IPS-20b (cell line): ENCODE measurements at regions not wholly inside any gene's neighbourhood (a gene's known extent, or its start where the extent isn't known, plus 50 kb on each side); places are given as distances from the start of the nearest gene placed in this dataset.
A peak's percentile ranks its signal among the peaks of the same experiment; 100 is the strongest.

Experiments
- H3K27ac ChIP-seq: one replicate; pipeline ENCODE4 v1.5.1; 2013; ENCODE audit warnings: low read length
- H3K27me3 ChIP-seq: 2 replicates; pipeline ENCODE4 v1.6.1; 2013; ENCODE audit warnings: mild to moderate bottlenecking, low read length, inconsistent platforms; ENCODE audit not compliant: insufficient read depth
- H3K36me3 ChIP-seq: 2 replicates; pipeline ENCODE4 v1.6.1; 2013; ENCODE audit warnings: low read depth, mild to moderate bottlenecking, inconsistent platforms, low read length, moderate library complexity; ENCODE audit not compliant: insufficient read depth
- H3K4me1 ChIP-seq: 2 replicates; pipeline ENCODE4 v1.6.1; 2013; ENCODE audit warnings: mild to moderate bottlenecking, control low read depth, inconsistent platforms, low read length, moderate library complexity; ENCODE audit not compliant: insufficient read depth
- H3K4me3 ChIP-seq: 2 replicates; pipeline ENCODE4 v1.5.1; 2013; ENCODE audit warnings: mild to moderate bottlenecking, low read length, inconsistent platforms
- H3K9ac ChIP-seq: 2 replicates; pipeline ENCODE4 v1.6.1; 2013; ENCODE audit warnings: low read depth, mild to moderate bottlenecking, inconsistent platforms, low read length, moderate library complexity
- H3K9me3 ChIP-seq: 2 replicates; pipeline ENCODE4 v1.6.1; 2013; ENCODE audit warnings: mild to moderate bottlenecking, low read depth, low read length, inconsistent platforms; ENCODE audit not compliant: insufficient read depth

- Histone ChIP-seq H3K27ac (no peak overlapping the region), H3K4me3 (no peak overlapping the region), H3K27me3 (no peaks in the 10 kb centered on the region), H3K9ac (no peak overlapping the region), H3K4me1 (peaks cover 24% of the 10 kb centered on the region; the same call in 1 of the 2 replicates), H3K9me3 (no peaks in the 10 kb centered on the region), H3K36me3 (no peaks in the 10 kb centered on the region)
These were observed 116.0 kb upstream of the ARGLU1 start for GRCh38 chr13:106683918-106684317.

GRCh38 chr13:106683179-106683578, 115.2 kb upstream of the ARGLU1 start:
- Histone ChIP-seq H3K4me1 (peaks cover 24% of the 10 kb centered on the region; the same call in 1 of the 2 replicates), H3K9ac (no peak overlapping the region), H3K27ac (no peak overlapping the region), H3K4me3 (no peak overlapping the region), H3K9me3 (no peaks in the 10 kb centered on the region), H3K27me3 (no peaks in the 10 kb centered on the region), H3K36me3 (no peaks in the 10 kb centered on the region)

GRCh38 chr13:106681997-106682396, 114.1 kb upstream of the ARGLU1 start:
- peaks cover 24% of the 10 kb centered on the region; the same call in 1 of the 2 replicates for H3K4me1 ChIP-seq
- H3K9ac ChIP-seq: peak overlapping the region; percentile 14; the same call in 1 of the 2 replicates
- no peaks in the 10 kb centered on the region for H3K9me3 ChIP-seq
- H3K27me3 ChIP-seq: no peaks in the 10 kb centered on the region
- no peaks in the 10 kb centered on the region for H3K36me3 ChIP-seq
- no peak overlapping the region; the same call in 1 of the 2 replicates for H3K4me3 ChIP-seq
- no peak overlapping the region for H3K27ac ChIP-seq

GRCh38 chr13:106681536-106681935, 113.6 kb upstream of the ARGLU1 start:
- Histone ChIP-seq H3K27me3 (no peaks in the 10 kb centered on the region), H3K9me3 (no peaks in the 10 kb centered on the region), H3K4me3 (peak overlapping the region; percentile 41; the same call in 1 of the 2 replicates), H3K27ac (peak overlapping the region; percentile 15), H3K36me3 (no peaks in the 10 kb centered on the region), H3K4me1 (peaks cover 24% of the 10 kb centered on the region; the same call in 1 of the 2 replicates), H3K9ac (peak overlapping the region; percentile 14; the same call in 1 of the 2 replicates)

GRCh38 chr13:106680796-106681472, 113.0 kb upstream of the ARGLU1 start:
- Histone ChIP-seq H3K9ac (peak overlapping the region; percentile 14; the same call in 1 of the 2 replicates), H3K36me3 (no peaks in the 10 kb centered on the region), H3K9me3 (no peaks in the 10 kb centered on the region), H3K4me1 (peaks cover 24% of the 10 kb centered on the region; the same call in 1 of the 2 replicates), H3K27ac (peak overlapping the region; percentile 15), H3K4me3 (peak overlapping the region; percentile 41; the same call in 1 of the 2 replicates), H3K27me3 (no peaks in the 10 kb centered on the region)

GRCh38 chr13:106678646-106679418, 110.9 kb upstream of the ARGLU1 start:
- Histone ChIP-seq H3K9ac (no peak overlapping the region), H3K9me3 (no peaks in the 10 kb centered on the region), H3K4me3 (no peak overlapping the region), H3K4me1 (peaks cover 16% of the 10 kb centered on the region; the same call in 1 of the 2 replicates), H3K36me3 (no peaks in the 10 kb centered on the region), H3K27ac (no peak overlapping the region), H3K27me3 (no peaks in the 10 kb centered on the region)

- H3K4me1 ChIP-seq: peaks cover 2% of the 10 kb centered on the region; the same call in 1 of the 2 replicates
- H3K9me3 ChIP-seq: no peaks in the 10 kb centered on the region
- no peaks in the 10 kb centered on the region for H3K27me3 ChIP-seq
- no peak overlapping the region for H3K4me3 ChIP-seq
- no peak overlapping the region for H3K9ac ChIP-seq
- no peaks in the 10 kb centered on the region for H3K36me3 ChIP-seq
- H3K27ac ChIP-seq: no peak overlapping the region
These were observed 107.4 kb upstream of the ARGLU1 start for GRCh38 chr13:106675311-106675710.

- Histone ChIP-seq H3K4me1 (no peaks in the 10 kb centered on the region), H3K9me3 (no peaks in the 10 kb centered on the region), H3K9ac (no peak overlapping the region), H3K36me3 (no peaks in the 10 kb centered on the region), H3K27me3 (no peaks in the 10 kb centered on the region), H3K27ac (no peak overlapping the region), H3K4me3 (no peak overlapping the region)
These were observed 93.0 kb upstream of the ARGLU1 start for GRCh38 chr13:106660746-106661625.

GRCh38 chr13:106657104-106657503, 89.2 kb upstream of the ARGLU1 start:
- no peaks in the 10 kb centered on the region for H3K9me3 ChIP-seq
- no peak overlapping the region for H3K27ac ChIP-seq
- no peaks in the 10 kb centered on the region for H3K36me3 ChIP-seq
- no peaks in the 10 kb centered on the region for H3K27me3 ChIP-seq
- no peak overlapping the region for H3K9ac ChIP-seq
- no peak overlapping the region for H3K4me3 ChIP-seq
- H3K4me1 ChIP-seq: no peaks in the 10 kb centered on the region

- Histone ChIP-seq H3K9ac (no peak overlapping the region), H3K36me3 (no peaks in the 10 kb centered on the region), H3K9me3 (no peaks in the 10 kb centered on the region), H3K27ac (no peak overlapping the region), H3K27me3 (no peaks in the 10 kb centered on the region), H3K4me1 (no peaks in the 10 kb centered on the region), H3K4me3 (no peak overlapping the region)
These were observed 88.2 kb upstream of the ARGLU1 start for GRCh38 chr13:106656186-106656585.

- H3K9ac ChIP-seq: no peak overlapping the region
- no peaks in the 10 kb centered on the region for H3K27me3 ChIP-seq
- no peaks in the 10 kb centered on the region for H3K36me3 ChIP-seq
- no peaks in the 10 kb centered on the region for H3K4me1 ChIP-seq
- H3K27ac ChIP-seq: no peak overlapping the region
- no peak overlapping the region for H3K4me3 ChIP-seq
- H3K9me3 ChIP-seq: no peaks in the 10 kb centered on the region
These were observed 83.5 kb upstream of the ARGLU1 start for GRCh38 chr13:106651442-106651841.
